Tibial artery (tissue), 4 donors: ENCODE measurements at regions not wholly inside any gene's neighbourhood (a gene's known extent, or its start where the extent isn't known, plus 50 kb on each side); places are given as distances from the start of the nearest gene placed in this dataset.

ENCODE experiments used
- DNase-seq, 2 donors: peaks; one replicate each; pipeline ENCODE4 v3.0.0-alpha.2; 2019
- H3K27ac ChIP-seq, 2 donors: fragments of 200-600 bp; sonication (generic) in 1 of 2; 1 replicate in 1 of 2; 2 replicates in 1 of 2; pipeline ENCODE4 v1.5.1; 2018 to 2019; ENCODE audit warnings: mild to moderate bottlenecking in 1 of 2
- H3K27me3 ChIP-seq, 2 donors: fragments of 200-600 bp; sonication (generic) in 1 of 2; one replicate each; pipeline versions ENCODE4 v1.5.1 to v1.6.0; 2016 to 2019
- H3K36me3 ChIP-seq, 3 donors: fragments of 200-600 bp; sonication (generic) in 2 of 3; one replicate each; pipeline ENCODE4 v1.5.1; 2016 to 2019; ENCODE audit warnings: mild to moderate bottlenecking in 2 of 3
- H3K4me1 ChIP-seq, 4 donors: fragments of 200-600 bp; sonication (generic) in 2 of 4; 1 replicate in 3 of 4; 2 replicates in 1 of 4; pipeline ENCODE4 v1.5.1; 2016 to 2019
- H3K4me3 ChIP-seq, 2 donors: fragments of 200-600 bp; sonication (generic) in 1 of 2; 1 replicate in 1 of 2; 2 replicates in 1 of 2; pipeline ENCODE4 v1.5.1; 2018 to 2019; ENCODE audit warnings: mild to moderate bottlenecking in 2 of 2
- H3K9me3 ChIP-seq, 3 donors: fragments of 200-600 bp; sonication (generic) in 1 of 3; one replicate each; pipeline ENCODE4 v1.5.1; 2016 to 2019
- intact Hi-C: fragments of 100-400 bp; cut with DNase I; formaldehyde crosslinking; loops from one replicate; pipeline ENCODE4 v1.15.0; 2023; ENCODE audit warnings: low total_unique reads
- TF ChIP-seq, protein P1 (sequence below), 2 experiments: fragments of 200-600 bp in 1 of 2; fragments of 450-650 bp in 1 of 2; IDR thresholded peaks; one replicate each; pipeline ENCODE4 v1.5.1; 2017 to 2019; ENCODE audit warnings: antibody characterized with exemption in 2 of 2, mild to moderate bottlenecking in 1 of 2, moderate library complexity in 1 of 2

DNA sequence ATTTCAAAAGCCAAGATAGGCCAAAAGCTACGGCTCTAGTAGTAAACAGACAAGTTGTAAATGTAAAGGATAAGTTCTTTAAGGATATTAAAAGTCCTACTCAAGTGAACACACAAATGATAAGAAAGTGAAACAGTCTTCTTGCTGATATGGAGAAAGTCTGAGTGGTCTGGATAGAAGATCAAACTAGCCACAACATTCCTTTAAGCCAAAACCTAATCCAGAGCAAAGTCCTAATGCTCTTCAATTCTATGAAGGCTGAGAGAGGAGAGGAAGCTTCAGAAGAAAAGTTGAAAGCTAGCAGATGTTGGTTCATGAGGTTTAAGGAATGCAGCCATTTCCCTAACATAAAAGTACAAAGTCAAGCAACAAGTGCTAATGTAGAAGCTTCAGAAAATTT, 111.7 kb upstream of the ZEB2 start:
- intact Hi-C loops = no loop called here
- TF ChIP-seq, protein P1, sequence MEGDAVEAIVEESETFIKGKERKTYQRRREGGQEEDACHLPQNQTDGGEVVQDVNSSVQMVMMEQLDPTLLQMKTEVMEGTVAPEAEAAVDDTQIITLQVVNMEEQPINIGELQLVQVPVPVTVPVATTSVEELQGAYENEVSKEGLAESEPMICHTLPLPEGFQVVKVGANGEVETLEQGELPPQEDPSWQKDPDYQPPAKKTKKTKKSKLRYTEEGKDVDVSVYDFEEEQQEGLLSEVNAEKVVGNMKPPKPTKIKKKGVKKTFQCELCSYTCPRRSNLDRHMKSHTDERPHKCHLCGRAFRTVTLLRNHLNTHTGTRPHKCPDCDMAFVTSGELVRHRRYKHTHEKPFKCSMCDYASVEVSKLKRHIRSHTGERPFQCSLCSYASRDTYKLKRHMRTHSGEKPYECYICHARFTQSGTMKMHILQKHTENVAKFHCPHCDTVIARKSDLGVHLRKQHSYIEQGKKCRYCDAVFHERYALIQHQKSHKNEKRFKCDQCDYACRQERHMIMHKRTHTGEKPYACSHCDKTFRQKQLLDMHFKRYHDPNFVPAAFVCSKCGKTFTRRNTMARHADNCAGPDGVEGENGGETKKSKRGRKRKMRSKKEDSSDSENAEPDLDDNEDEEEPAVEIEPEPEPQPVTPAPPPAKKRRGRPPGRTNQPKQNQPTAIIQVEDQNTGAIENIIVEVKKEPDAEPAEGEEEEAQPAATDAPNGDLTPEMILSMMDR (IDR thresholded peaks at IDR 0.05) = no peak

DNA sequence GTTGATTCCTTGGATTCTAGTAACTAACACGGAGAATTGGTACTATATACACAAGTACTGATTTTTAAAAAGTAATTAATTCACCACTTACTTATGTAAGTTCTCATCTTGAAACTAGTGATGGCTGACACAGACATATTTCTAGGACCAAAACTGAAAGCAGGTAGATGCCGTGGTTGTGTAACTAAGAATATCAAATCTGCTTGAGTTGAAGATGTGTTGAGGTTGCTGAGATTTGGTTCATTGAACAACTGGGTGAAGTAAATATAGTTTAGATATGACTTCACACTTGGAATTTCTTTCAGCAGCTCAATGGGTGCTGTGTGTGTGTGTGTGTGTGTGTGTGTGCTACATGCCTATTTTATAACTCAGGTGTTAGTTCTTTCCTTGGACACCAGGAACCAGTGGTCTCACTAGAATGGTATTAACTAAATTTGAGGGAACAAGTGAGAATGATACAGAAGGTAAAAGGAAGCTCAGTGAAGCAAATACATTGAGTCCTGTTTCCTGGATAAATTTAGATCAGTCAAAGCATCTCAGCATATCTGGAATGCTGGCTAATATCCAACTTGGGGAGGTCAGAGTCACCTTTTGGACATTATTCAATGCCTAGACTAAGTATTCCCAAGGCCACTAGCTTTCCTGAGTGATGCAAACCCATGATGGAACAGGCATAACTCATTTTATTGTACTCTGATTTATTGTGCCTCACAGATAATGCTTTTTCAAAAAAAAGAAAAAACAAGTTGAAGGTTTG, 110.7 kb upstream of the ZEB2 start:
- H3K27ac ChIP-seq = no peak overlapping the region
- H3K36me3 ChIP-seq = no peaks in the 10 kb centered on the region
- no peaks in the 10 kb centered on the region for H3K27me3 ChIP-seq
- TF ChIP-seq, protein P1 (IDR thresholded peaks at IDR 0.05) = no peak
- no peaks in the 10 kb centered on the region for H3K4me1 ChIP-seq
- intact Hi-C loops = no loop called here
- no peak overlapping the region for H3K4me3 ChIP-seq
- H3K9me3 ChIP-seq = no peaks in the 10 kb centered on the region
- no peak for DNase-seq

More for the DNA sequence above, 111.7 kb upstream of the ZEB2 start:
- H3K4me1 ChIP-seq = no peaks in the 10 kb centered on the region
- H3K9me3 ChIP-seq = no peaks in the 10 kb centered on the region
- no peak overlapping the region for H3K4me3 ChIP-seq
- no peaks in the 10 kb centered on the region for H3K36me3 ChIP-seq
- no peaks in the 10 kb centered on the region for H3K27me3 ChIP-seq
- DNase-seq = no peak
- no peak overlapping the region for H3K27ac ChIP-seq

DNA sequence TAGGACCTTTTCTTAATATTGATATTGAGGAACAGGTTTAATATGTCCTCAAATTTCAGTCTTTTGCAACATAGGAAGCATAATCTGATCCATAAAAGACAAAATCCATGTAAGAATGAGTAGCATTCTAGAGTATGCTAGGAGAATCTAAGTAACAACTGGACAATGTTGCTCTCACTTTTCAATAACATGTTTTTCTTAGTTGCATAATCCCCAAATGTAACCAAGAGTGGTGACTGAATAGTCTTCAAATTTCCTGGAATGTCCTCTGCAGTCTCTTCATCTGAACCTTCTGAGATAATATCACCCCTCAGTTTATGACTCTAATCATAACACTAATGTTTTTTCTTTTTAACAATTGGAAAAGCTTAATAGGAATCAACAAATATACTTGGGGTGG, 110.0 kb upstream of the ZEB2 start:
- Histone ChIP-seq H3K9me3 (no peaks in the 10 kb centered on the region), H3K4me3 (no peak overlapping the region), H3K27ac (no peak overlapping the region), H3K4me1 (no peaks in the 10 kb centered on the region), H3K36me3 (no peaks in the 10 kb centered on the region), H3K27me3 (no peaks in the 10 kb centered on the region)
- TF ChIP-seq, protein P1 (IDR thresholded peaks at IDR 0.05) = no peak
- intact Hi-C loops = no loop called here
- DNase-seq = no peak

DNA sequence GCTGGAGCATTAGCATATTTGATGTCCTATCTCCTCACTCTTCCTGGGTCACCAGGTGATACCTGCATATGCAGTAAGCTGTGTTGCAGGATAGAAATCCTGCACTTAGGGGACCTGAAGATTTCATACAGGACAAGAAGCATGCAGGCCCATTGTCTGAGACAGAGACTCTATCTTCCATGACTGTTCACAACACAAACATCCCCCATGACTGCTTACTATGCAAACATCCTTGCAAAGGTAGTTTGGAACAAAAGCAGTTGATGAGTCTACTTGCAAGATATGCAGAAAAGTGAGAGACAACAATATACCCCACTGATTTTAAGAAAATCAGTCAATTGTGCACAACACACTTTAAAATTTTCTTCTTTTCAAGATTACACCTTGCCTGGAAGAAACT, 108.6 kb upstream of the ZEB2 start:
- Histone ChIP-seq H3K27me3 (no peaks in the 10 kb centered on the region), H3K4me1 (no peaks in the 10 kb centered on the region), H3K9me3 (no peaks in the 10 kb centered on the region), H3K27ac (no peak overlapping the region), H3K4me3 (no peak overlapping the region), H3K36me3 (no peaks in the 10 kb centered on the region)
- TF ChIP-seq, protein P1 (IDR thresholded peaks at IDR 0.05) = no peak
- intact Hi-C loops = no loop called here
- DNase-seq = no peak

DNA sequence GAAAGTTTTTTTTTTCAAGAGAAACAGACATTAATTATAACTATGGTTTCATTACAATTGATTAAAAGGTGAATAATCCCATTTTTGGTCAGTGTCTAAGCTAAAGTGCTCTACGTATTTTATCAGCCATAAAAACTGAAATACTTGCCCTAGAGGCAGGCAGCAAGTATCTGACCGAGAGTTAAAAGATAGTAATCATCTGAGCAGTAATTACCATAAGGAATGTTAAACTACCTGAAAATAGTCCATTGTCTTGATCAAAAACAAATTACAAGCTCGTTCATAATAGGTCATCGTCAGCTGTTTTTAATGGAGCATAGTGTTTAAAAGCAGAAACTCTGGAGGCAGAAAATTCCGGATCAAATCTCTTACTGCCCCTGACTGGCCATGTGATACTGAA, 105.7 kb upstream of the ZEB2 start:
- TF ChIP-seq, protein P1 (IDR thresholded peaks at IDR 0.05) = no peak
- Histone ChIP-seq H3K9me3 (no peaks in the 10 kb centered on the region), H3K4me3 (no peak overlapping the region), H3K27ac (no peak overlapping the region), H3K27me3 (no peaks in the 10 kb centered on the region), H3K36me3 (no peaks in the 10 kb centered on the region), H3K4me1 (no peaks in the 10 kb centered on the region)
- DNase-seq = no peak
- intact Hi-C loops = no loop called here
